ENCODE measurements at regions not wholly inside any gene's neighbourhood (a gene's known extent, or its start where the extent isn't known, plus 50 kb on each side); places are given as distances from the start of the nearest gene placed in this dataset.

DNA sequence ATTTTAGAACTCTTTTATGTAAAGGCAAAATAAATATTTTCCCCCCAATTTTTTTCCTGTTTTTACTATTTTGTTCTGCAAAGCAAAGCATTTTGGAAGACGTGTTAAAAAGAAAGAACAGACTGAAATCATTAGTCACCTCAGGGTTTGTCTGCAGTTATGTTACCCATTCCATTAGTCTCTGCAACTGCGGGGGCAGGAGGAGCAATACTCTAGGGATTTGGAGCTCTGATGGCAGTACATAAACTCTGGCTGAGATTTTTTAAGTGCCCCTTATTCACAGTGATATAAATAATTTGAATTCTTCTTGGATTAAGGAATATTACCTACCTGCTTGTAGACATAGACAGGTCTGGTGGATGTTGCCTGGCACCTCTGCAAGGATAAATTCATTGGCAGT, 88.0 kb upstream of the CELF4 start:
- TF ChIP-seq, protein P1, sequence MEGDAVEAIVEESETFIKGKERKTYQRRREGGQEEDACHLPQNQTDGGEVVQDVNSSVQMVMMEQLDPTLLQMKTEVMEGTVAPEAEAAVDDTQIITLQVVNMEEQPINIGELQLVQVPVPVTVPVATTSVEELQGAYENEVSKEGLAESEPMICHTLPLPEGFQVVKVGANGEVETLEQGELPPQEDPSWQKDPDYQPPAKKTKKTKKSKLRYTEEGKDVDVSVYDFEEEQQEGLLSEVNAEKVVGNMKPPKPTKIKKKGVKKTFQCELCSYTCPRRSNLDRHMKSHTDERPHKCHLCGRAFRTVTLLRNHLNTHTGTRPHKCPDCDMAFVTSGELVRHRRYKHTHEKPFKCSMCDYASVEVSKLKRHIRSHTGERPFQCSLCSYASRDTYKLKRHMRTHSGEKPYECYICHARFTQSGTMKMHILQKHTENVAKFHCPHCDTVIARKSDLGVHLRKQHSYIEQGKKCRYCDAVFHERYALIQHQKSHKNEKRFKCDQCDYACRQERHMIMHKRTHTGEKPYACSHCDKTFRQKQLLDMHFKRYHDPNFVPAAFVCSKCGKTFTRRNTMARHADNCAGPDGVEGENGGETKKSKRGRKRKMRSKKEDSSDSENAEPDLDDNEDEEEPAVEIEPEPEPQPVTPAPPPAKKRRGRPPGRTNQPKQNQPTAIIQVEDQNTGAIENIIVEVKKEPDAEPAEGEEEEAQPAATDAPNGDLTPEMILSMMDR (IDR thresholded peaks at IDR 0.05; ENCODE audit: low read depth, low read length, missing input control): no peak
- TF ChIP-seq YY1 (IDR thresholded peaks at IDR 0.05) (no peak), RAD21 (IDR thresholded peaks at IDR 0.05) (no peak), JUND (IDR thresholded peaks at IDR 0.05) (no peak), HNF4A (conservative IDR thresholded peaks at IDR 0.05) (no peak), TAF1 (conservative IDR thresholded peaks at IDR 0.05) (no peak), GABPA (IDR thresholded peaks at IDR 0.05 in 1 of 2, conservative IDR thresholded peaks at IDR 0.05 in 1 of 2) (no peak)
- TF ChIP-seq, protein P2, sequence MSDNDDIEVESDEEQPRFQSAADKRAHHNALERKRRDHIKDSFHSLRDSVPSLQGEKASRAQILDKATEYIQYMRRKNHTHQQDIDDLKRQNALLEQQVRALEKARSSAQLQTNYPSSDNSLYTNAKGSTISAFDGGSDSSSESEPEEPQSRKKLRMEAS (IDR thresholded peaks at IDR 0.05): no peak
- TF ChIP-seq, protein P3, sequence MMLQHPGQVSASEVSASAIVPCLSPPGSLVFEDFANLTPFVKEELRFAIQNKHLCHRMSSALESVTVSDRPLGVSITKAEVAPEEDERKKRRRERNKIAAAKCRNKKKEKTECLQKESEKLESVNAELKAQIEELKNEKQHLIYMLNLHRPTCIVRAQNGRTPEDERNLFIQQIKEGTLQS (IDR thresholded peaks at IDR 0.05): no peak
- TF ChIP-seq, protein P4, sequence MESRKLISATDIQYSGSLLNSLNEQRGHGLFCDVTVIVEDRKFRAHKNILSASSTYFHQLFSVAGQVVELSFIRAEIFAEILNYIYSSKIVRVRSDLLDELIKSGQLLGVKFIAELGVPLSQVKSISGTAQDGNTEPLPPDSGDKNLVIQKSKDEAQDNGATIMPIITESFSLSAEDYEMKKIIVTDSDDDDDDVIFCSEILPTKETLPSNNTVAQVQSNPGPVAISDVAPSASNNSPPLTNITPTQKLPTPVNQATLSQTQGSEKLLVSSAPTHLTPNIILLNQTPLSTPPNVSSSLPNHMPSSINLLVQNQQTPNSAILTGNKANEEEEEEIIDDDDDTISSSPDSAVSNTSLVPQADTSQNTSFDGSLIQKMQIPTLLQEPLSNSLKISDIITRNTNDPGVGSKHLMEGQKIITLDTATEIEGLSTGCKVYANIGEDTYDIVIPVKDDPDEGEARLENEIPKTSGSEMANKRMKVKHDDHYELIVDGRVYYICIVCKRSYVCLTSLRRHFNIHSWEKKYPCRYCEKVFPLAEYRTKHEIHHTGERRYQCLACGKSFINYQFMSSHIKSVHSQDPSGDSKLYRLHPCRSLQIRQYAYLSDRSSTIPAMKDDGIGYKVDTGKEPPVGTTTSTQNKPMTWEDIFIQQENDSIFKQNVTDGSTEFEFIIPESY (IDR thresholded peaks at IDR 0.05): no peak

Measured in liver (tissue), 3 donors.